ENCODE measurements at regions not wholly inside any gene's neighbourhood (a gene's known extent, or its start where the extent isn't known, plus 50 kb on each side); places are given as distances from the start of the nearest gene placed in this dataset.
A peak's percentile ranks its signal among the peaks of the same experiment; 100 is the strongest.
"Not testable (repeated sequence)": the region's sequence is repeated elsewhere in the genome, so short reads cannot be mapped to it uniquely, and the experiment has no call there.

GRCh38 chr6:103101267-103101666 lies 1707.8 kb downstream of the GRIK2 start:
- no peak for TF ChIP-seq CTCF (IDR thresholded peaks at IDR 0.05)
- Histone ChIP-seq H3K4me1 (no peaks in the 10 kb centered on the region), H3K27ac (no peak overlapping the region), H3K27me3 (no peaks in the 10 kb centered on the region), H3K36me3 (no peaks in the 10 kb centered on the region), H3K4me3 (no peak overlapping the region), H3K9me3 (no peaks in the 10 kb centered on the region)
- WGBS, 2 donors: 77 to 90% methylated on average over 1 of the region's 1 CpG
- no peak for ATAC-seq
- intact Hi-C loops (cut with DNase I): no loop called here
- FAIRE-seq: peak; percentile 23
- no peak for DNase-seq

GRCh38 chr6:103092414-103092813 lies 1698.9 kb downstream of the GRIK2 start:
- H3K4me1 ChIP-seq; intact Hi-C loops (cut with DNase I); H3K27ac ChIP-seq; H3K36me3 ChIP-seq; H3K27me3 ChIP-seq; DNase-seq; H3K4me3 ChIP-seq; H3K9me3 ChIP-seq; ATAC-seq; FAIRE-seq: not testable (repeated sequence)
- WGBS, 2 donors: 61 to 76% methylated on average over 4 of the region's 4 CpGs

GRCh38 chr6:103085801-103086200 lies 1692.3 kb downstream of the GRIK2 start:
- FAIRE-seq: no peak
- Histone ChIP-seq H3K27me3 (no peaks in the 10 kb centered on the region), H3K4me1 (no peaks in the 10 kb centered on the region), H3K4me3 (no peak overlapping the region), H3K27ac (no peak overlapping the region), H3K9me3 (no peaks in the 10 kb centered on the region), H3K36me3 (no peaks in the 10 kb centered on the region)
- intact Hi-C loops (cut with DNase I): no loop called here
- TF ChIP-seq CTCF (IDR thresholded peaks at IDR 0.05): no peak
- DNase-seq: no peak
- ATAC-seq: no peak

GRCh38 chr6:103081876-103082630 lies 1688.5 kb downstream of the GRIK2 start:
- Histone ChIP-seq H3K36me3 (no peaks in the 10 kb centered on the region), H3K27me3 (no peaks in the 10 kb centered on the region), H3K4me3 (no peak overlapping the region), H3K9me3 (no peaks in the 10 kb centered on the region), H3K4me1 (no peaks in the 10 kb centered on the region), H3K27ac (no peak overlapping the region)
- intact Hi-C loops (cut with DNase I): no loop called here
- FAIRE-seq: no peak
- TF ChIP-seq CTCF (IDR thresholded peaks at IDR 0.05): no peak
- 56 to 62% methylated on average over 6 of the region's 6 CpGs for WGBS, 2 donors
- no peak for DNase-seq
- no peak for ATAC-seq

GRCh38 chr6:103081126-103081525 lies 1687.6 kb downstream of the GRIK2 start:
- 70 to 73% methylated on average over 1 of the region's 1 CpG for WGBS, 2 donors

More at GRCh38 chr6:103081126-103081525, 1687.6 kb downstream of the GRIK2 start:
- H3K4me3 ChIP-seq: no peak overlapping the region
- no peaks in the 10 kb centered on the region for H3K9me3 ChIP-seq
- FAIRE-seq (no peak), DNase-seq (no peak), ATAC-seq (no peak)
- no peaks in the 10 kb centered on the region for H3K27me3 ChIP-seq
- intact Hi-C loops (cut with DNase I): no loop called here
- H3K4me1 ChIP-seq: no peaks in the 10 kb centered on the region
- TF ChIP-seq CTCF (IDR thresholded peaks at IDR 0.05): no peak
- H3K36me3 ChIP-seq: no peaks in the 10 kb centered on the region
- H3K27ac ChIP-seq: no peak overlapping the region

All from pancreas (tissue), 10 donors.